NCI-H526 (cell line): ENCODE measurements at regions not wholly inside any gene's neighbourhood (a gene's known extent, or its start where the extent isn't known, plus 50 kb on each side); places are given as distances from the start of the nearest gene placed in this dataset.

Experiments used
- DNase-seq, 2 experiments: peaks; one replicate each; lab custom pipeline; 2025; lab: John Stamatoyannopoulos, UW

DNA sequence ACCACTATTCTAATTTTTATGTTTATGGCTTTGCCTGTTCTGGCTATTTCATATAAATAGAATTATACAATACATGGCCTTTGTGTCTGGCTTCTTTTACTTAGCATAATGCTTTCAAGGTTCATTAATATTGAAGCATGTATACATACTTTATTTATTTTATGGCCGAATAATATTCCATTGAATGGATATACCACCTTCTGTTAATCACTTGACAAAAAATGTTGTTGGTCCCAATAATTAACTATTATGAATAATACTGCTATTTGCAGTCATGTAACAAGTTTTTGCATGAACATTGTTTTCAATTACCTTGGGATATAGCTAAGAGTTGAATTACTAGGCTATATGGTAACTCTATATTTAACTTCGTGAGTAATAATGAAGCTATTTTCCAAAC is 767.5 kb downstream of the INHBA start:
- no peak for DNase-seq

DNA sequence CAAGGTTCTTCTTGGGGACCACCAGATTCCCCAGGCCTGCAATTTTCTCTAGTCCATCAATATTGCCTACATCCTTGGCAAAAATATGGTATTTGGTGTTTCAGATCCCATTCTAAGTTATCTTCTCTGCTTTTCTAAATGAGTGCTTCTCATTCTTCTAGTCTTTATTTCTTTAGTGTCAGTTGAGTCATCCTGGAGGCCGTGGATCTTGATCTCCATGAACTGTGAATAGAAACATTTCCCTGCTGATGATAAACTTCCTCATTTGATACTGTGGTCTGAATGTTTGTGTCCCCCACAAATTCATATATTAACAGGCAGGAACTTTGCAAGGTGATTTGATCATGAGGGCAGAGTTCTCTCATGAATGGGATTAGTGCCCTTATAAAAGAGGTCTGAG is 779.3 kb downstream of the INHBA start:
- DNase-seq = no peak

DNA sequence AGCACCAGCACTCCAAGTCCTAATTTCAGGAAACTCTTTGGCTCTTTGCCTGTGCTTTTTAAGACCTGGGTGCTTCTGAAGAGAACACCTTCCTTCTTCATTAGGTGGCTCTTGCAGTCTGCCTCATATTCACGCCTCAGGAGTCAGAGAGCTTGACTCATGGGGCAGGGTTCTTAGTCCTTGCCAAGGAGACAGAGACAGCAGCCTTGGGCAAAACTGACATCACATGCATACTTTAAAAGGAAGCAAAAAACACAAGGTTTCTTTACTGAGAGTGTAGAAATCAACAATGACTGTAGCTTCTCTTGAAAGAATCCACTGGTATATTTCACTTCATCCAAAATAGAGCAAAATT is 780.6 kb downstream of the INHBA start:
- no peak for DNase-seq

DNA sequence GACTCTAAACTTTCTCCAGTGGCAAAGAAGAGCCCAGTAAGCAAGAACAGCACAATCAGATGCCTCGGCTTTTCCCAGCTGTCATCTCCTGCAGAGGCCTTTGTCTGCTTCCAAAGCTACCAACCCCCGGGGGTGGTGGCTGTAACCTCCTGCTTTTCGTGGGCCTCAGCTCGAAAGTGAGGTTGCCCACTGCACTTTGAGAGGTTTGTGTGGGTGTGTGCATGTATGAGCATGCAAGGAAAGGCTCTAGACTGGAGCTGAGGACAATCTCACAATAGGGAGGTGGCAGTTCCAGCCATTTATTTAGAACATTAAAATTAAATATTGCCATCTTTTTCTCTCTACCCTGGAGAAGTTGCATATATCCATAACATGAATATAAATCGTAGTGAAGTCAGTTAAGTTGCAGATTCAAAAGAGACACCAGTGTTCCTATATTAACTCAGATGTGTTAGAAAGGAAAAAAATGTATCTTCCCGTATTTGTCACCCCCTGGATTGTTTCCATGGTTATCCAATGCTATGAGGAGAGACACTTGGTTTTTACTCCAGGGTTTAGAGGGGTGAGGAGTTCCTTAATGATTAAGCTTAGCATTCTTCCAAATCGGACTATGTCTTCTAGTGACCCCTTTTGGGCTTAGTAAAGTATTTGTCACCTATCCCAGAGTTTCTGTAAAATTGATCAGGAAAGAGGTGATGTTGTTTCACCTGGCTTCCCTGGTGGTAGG is 781.1 kb downstream of the INHBA start:
- DNase-seq = no peak

DNA sequence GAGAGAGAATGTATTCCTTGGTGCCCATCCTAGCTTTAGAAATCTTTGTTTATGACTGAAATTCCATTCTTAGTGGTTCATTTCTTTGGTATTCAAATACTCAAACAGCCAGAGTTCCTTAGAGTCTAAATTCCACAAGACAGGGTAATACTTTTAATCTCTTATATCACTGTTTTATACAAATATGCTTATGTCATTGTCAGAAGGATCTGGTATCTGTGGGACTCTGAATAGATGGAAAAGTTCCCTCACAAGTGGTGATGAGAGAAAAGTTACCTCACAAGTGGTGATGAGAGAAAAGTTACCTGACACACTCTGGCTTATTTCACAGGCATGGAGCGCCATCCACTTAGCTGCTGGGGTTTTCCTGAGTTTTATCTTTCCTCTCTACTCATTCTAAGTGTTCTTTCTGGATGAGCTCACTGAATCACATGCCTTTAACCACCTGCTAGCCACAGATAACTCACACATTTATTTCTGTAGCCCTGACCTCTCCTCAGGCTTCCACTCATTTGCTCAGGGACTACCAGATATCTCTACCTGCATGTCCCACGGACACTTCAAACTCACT is 784.0 kb downstream of the SUGCT start:
- DNase-seq = no peak

DNA sequence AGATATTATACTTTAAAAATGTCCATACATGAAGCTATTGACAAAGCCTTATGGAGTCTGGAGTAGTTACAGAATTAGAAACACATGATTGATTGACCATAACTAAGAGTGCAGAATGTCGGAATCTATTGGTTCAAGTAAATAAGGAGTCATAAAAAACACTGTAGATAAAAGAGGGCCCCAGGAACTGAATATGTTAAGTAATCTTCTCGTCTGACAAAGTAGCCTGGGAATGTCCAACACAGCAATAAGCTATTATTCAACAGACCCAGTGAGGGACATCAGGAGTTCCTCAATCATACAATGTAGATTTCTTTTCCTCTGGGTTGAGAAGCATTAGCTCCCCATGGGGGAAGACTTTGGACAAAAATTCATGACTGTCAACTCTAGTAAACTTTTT is 782.0 kb downstream of the SUGCT start:
- DNase-seq = no peak

DNA sequence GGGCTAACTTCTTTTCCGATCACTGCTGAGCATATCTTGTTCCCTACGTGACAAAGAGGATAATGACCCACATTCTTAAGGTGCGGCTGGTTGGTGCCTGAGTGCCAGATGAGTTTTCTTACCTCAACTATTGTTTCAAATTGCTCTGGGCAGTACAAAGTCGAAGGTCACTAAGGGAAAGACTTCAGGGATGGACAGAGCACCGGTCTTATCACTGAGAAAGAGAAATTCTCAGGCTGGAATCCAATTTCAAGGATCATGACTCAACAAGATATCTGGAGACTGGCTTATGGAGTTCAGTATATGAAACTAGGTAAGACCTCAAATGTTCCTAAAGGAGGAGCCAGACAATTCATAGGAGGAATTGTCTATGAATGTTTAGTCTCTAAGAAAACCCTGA is 780.3 kb downstream of the SUGCT start:
- DNase-seq = no peak
